ENCODE measurements at regions not wholly inside any gene's neighbourhood (a gene's known extent, or its start where the extent isn't known, plus 50 kb on each side); places are given as distances from the start of the nearest gene placed in this dataset.

- H3K27me3 ChIP-seq = peaks cover 8% of the 10 kb centered on the region
- no peak overlapping the region for H3K27ac ChIP-seq
- no peaks in the 10 kb centered on the region for H3K36me3 ChIP-seq (replicated peaks; ENCODE audit: insufficient read depth, low read depth)
- H3K9me3 ChIP-seq (ENCODE audit: low read depth) = no peaks in the 10 kb centered on the region
- H2AFZ ChIP-seq = no peak overlapping the region
- no peaks in the 10 kb centered on the region for H3K79me2 ChIP-seq
- DNase-seq (ENCODE audit: low spot score) = no peak
- H3K4me2 ChIP-seq = no peak overlapping the region
- no peaks in the 10 kb centered on the region for H3K9me2 ChIP-seq (replicated peaks; ENCODE audit: insufficient read depth)
- no peak overlapping the region for H3K4me3 ChIP-seq
- WGBS (ENCODE audit: low lambda C conversion rate, missing lambda C conversion rate) = 67% methylated on average over 7 of the region's 7 CpGs
- TF ChIP-seq EZH2phosphoT487 (IDR thresholded peaks at IDR 0.05; ENCODE audit: low read depth, severe bottlenecking, unreplicated experiment) = no peak
- TF ChIP-seq CTCF (IDR thresholded peaks at IDR 0.05; ENCODE audit: poor library complexity) = no peak
- TF ChIP-seq EZH2 (IDR thresholded peaks at IDR 0.05; ENCODE audit: borderline replicate concordance) = no peak
- no peaks in the 10 kb centered on the region for H4K20me1 ChIP-seq (ENCODE audit: insufficient read depth, poor library complexity, severe bottlenecking)
- H3K4me1 ChIP-seq (ENCODE audit: insufficient read depth) = no peaks in the 10 kb centered on the region
These were observed 79.3 kb upstream of the ADCY1 start for GRCh38 chr7:45494885-45495284.

- Histone ChIP-seq H3K79me2 (no peaks in the 10 kb centered on the region), H3K4me3 (no peak overlapping the region), H3K36me3 (replicated peaks; ENCODE audit: insufficient read depth, low read depth) (no peaks in the 10 kb centered on the region), H2AFZ (no peak overlapping the region), H3K27ac (no peak overlapping the region), H4K20me1 (ENCODE audit: insufficient read depth, poor library complexity, severe bottlenecking) (no peaks in the 10 kb centered on the region), H3K4me2 (no peak overlapping the region), H3K27me3 (peaks cover 8% of the 10 kb centered on the region), H3K9me2 (replicated peaks; ENCODE audit: insufficient read depth) (no peaks in the 10 kb centered on the region), H3K9me3 (ENCODE audit: low read depth) (no peaks in the 10 kb centered on the region), H3K4me1 (ENCODE audit: insufficient read depth) (no peaks in the 10 kb centered on the region)
- DNase-seq (ENCODE audit: low spot score) = no peak
- WGBS (ENCODE audit: low lambda C conversion rate, missing lambda C conversion rate) = 94% methylated on average over 3 of the region's 3 CpGs
- no peak for TF ChIP-seq CTCF (IDR thresholded peaks at IDR 0.05; ENCODE audit: poor library complexity)
- TF ChIP-seq EZH2 (IDR thresholded peaks at IDR 0.05; ENCODE audit: borderline replicate concordance) = no peak
- no peak for TF ChIP-seq EZH2phosphoT487 (IDR thresholded peaks at IDR 0.05; ENCODE audit: low read depth, severe bottlenecking, unreplicated experiment)
These were observed 78.5 kb upstream of the ADCY1 start for GRCh38 chr7:45495618-45496017.

- Histone ChIP-seq H3K36me3 (replicated peaks; ENCODE audit: insufficient read depth, low read depth) (no peaks in the 10 kb centered on the region), H3K4me1 (ENCODE audit: insufficient read depth) (no peaks in the 10 kb centered on the region), H3K9me3 (ENCODE audit: low read depth) (no peaks in the 10 kb centered on the region), H3K27ac (no peak overlapping the region), H3K27me3 (peaks cover 8% of the 10 kb centered on the region), H4K20me1 (ENCODE audit: insufficient read depth, poor library complexity, severe bottlenecking) (no peaks in the 10 kb centered on the region), H2AFZ (no peak overlapping the region), H3K4me2 (no peak overlapping the region), H3K79me2 (no peaks in the 10 kb centered on the region), H3K9me2 (replicated peaks; ENCODE audit: insufficient read depth) (no peaks in the 10 kb centered on the region), H3K4me3 (no peak overlapping the region)
- TF ChIP-seq EZH2 (IDR thresholded peaks at IDR 0.05; ENCODE audit: borderline replicate concordance) = no peak
- DNase-seq (ENCODE audit: low spot score) = no peak
- 68% methylated on average over 2 of the region's 2 CpGs for WGBS (ENCODE audit: low lambda C conversion rate, missing lambda C conversion rate)
These were observed 73.9 kb upstream of the ADCY1 start for GRCh38 chr7:45500257-45500656.

- 37% methylated on average over 2 of the region's 2 CpGs for WGBS (ENCODE audit: low lambda C conversion rate, missing lambda C conversion rate)
- Histone ChIP-seq H3K4me1 (ENCODE audit: insufficient read depth) (no peaks in the 10 kb centered on the region), H3K4me2 (no peak overlapping the region), H3K27ac (no peak overlapping the region), H3K27me3 (peaks cover 8% of the 10 kb centered on the region), H2AFZ (no peak overlapping the region), H3K4me3 (no peak overlapping the region), H3K9me2 (replicated peaks; ENCODE audit: insufficient read depth) (no peaks in the 10 kb centered on the region), H4K20me1 (ENCODE audit: insufficient read depth, poor library complexity, severe bottlenecking) (no peaks in the 10 kb centered on the region), H3K79me2 (no peaks in the 10 kb centered on the region), H3K36me3 (replicated peaks; ENCODE audit: insufficient read depth, low read depth) (no peaks in the 10 kb centered on the region), H3K9me3 (ENCODE audit: low read depth) (no peaks in the 10 kb centered on the region)
- no peak for TF ChIP-seq EZH2 (IDR thresholded peaks at IDR 0.05; ENCODE audit: borderline replicate concordance)
- TF ChIP-seq EZH2phosphoT487 (IDR thresholded peaks at IDR 0.05; ENCODE audit: low read depth, severe bottlenecking, unreplicated experiment) = no peak
- no peak for TF ChIP-seq CTCF (IDR thresholded peaks at IDR 0.05; ENCODE audit: poor library complexity)
- DNase-seq (ENCODE audit: low spot score) = no peak
These were observed 72.4 kb upstream of the ADCY1 start for GRCh38 chr7:45501791-45502190.

Measured in hepatocyte (in vitro differentiated cells).